ENCODE measurements at regions not wholly inside any gene's neighbourhood (a gene's known extent, or its start where the extent isn't known, plus 50 kb on each side); places are given as distances from the start of the nearest gene placed in this dataset.

DNA sequence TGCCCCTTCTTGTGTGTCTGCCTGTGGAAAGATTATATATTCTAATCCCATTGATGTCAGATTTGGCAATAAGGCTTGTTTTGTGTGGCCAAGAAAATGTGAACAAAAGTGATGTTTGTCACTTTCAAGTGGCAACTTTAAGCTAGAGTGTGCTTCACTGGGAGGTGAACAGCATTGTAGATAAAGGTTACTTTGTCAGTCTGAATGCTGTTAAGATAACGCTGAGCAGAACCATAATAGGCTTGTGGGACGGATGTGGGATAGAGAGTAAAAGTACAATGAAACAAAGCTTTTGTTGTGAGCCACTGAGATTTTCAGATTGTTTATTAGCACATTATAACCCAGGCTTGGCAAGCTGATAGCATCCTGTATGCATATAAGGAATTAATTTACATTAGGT, 303.8 kb upstream of the MAN1A1 start:
- TF ChIP-seq EZH2phosphoT487 (IDR thresholded peaks at IDR 0.05; ENCODE audit: insufficient read depth, low read depth) (no peak), EZH2 (IDR thresholded peaks at IDR 0.05; ENCODE audit: insufficient read depth, poor library complexity, severe bottlenecking) (no peak)
